Ovary (tissue), 3 donors: ENCODE measurements at regions not wholly inside any gene's neighbourhood (a gene's known extent, or its start where the extent isn't known, plus 50 kb on each side); places are given as distances from the start of the nearest gene placed in this dataset.

Experiments
- CTCF ChIP-seq, 3 donors: fragments of 450-650 bp in 2 of 3; fragments of 200-600 bp in 1 of 3; IDR thresholded peaks; one replicate each; pipeline versions ENCODE4 v1.5.1 to v1.8.0; 2016 to 2022; ENCODE audit warnings: antibody characterized with exemption in 3 of 3, mild to moderate bottlenecking in 1 of 3
- EP300 ChIP-seq: sonication (generic); formaldehyde crosslinking; IDR thresholded peaks from one replicate; pipeline ENCODE4 v1.6.1; 2017; ENCODE audit warnings: antibody characterized with exemption
- POLR2A ChIP-seq: fragments of 450-650 bp; IDR thresholded peaks from one replicate; pipeline ENCODE4 v1.6.1; 2017; ENCODE audit warnings: antibody characterized with exemption, mild to moderate bottlenecking, moderate library complexity
- donor health status: DM: no; HTN: no; CAD: no.

DNA sequence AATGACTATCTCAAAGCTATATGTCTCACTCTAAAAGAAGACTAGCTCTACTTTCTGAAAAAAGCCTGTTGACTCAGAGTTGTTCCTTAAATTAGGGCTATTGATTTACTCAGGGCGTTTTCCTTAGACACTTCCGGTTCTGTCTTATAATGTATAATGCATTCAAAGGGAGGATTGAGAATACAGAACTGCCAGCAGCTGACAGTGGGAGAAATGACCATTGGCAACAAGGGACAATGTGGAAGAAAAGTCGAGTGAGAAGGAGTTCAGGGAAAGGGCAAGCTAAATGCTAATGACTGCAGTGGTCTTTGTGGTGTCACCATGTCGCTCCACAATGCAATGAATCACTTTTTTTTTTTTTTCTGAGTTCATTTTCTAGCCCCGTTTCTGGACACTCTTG is 65.7 kb upstream of the ANKH start:
- TF ChIP-seq POLR2A (no peak), CTCF (IDR thresholded peaks at IDR 0.05) (no peak), EP300 (no peak)
